ENCODE measurements at regions not wholly inside any gene's neighbourhood (a gene's known extent, or its start where the extent isn't known, plus 50 kb on each side); places are given as distances from the start of the nearest gene placed in this dataset.

GRCh38 chr12:67910360-67911274 lies 78.6 kb upstream of the IFNG-AS1 start:
- DNase-seq (ENCODE audit: low spot score): peak; percentile 46

GRCh38 chr12:67911275-67911600 lies 78.0 kb upstream of the IFNG-AS1 start:
- DNase-seq (ENCODE audit: low spot score): no peak

GRCh38 chr12:67911789-67912188 lies 77.5 kb upstream of the IFNG-AS1 start:
- no peak for DNase-seq (ENCODE audit: low spot score)

- DNase-seq (ENCODE audit: low spot score): no peak
Observed at GRCh38 chr12:67915335-67915851, 73.9 kb upstream of the IFNG-AS1 start.

- no peak for DNase-seq (ENCODE audit: low spot score)
Observed at GRCh38 chr12:67916266-67916970, 72.8 kb upstream of the IFNG-AS1 start.

GRCh38 chr12:67917811-67918210 lies 71.4 kb upstream of the IFNG-AS1 start:
- DNase-seq (ENCODE audit: low spot score): no peak

GRCh38 chr12:67918441-67918840 lies 70.8 kb upstream of the IFNG-AS1 start:
- DNase-seq (ENCODE audit: low spot score): no peak

GRCh38 chr12:67919406-67919805 lies 69.8 kb upstream of the IFNG-AS1 start:
- DNase-seq (ENCODE audit: low spot score): peak; percentile 57

- no peak for DNase-seq (ENCODE audit: low spot score)
Observed at GRCh38 chr12:67920413-67920812, 68.8 kb upstream of the IFNG-AS1 start.

GRCh38 chr12:67921286-67921685 lies 68.0 kb upstream of the IFNG-AS1 start:
- DNase-seq (ENCODE audit: low spot score): no peak

GRCh38 chr12:67922245-67922644 lies 67.0 kb upstream of the IFNG-AS1 start:
- no peak for DNase-seq (ENCODE audit: low spot score)

- DNase-seq (ENCODE audit: low spot score): no peak
Observed at GRCh38 chr12:67925077-67925476, 64.2 kb upstream of the IFNG-AS1 start.

- DNase-seq (ENCODE audit: low spot score): no peak
Observed at GRCh38 chr12:67925552-67925951, 63.7 kb upstream of the IFNG-AS1 start.

GRCh38 chr12:67926063-67926462 lies 63.2 kb upstream of the IFNG-AS1 start:
- DNase-seq (ENCODE audit: low spot score): no peak

GRCh38 chr12:67927324-67927723 lies 61.9 kb upstream of the IFNG-AS1 start:
- DNase-seq (ENCODE audit: low spot score): no peak

- DNase-seq (ENCODE audit: low spot score): no peak
Observed at GRCh38 chr12:67927815-67928214, 61.4 kb upstream of the IFNG-AS1 start.

GRCh38 chr12:67928621-67929383 lies 60.4 kb upstream of the IFNG-AS1 start:
- DNase-seq (ENCODE audit: low spot score): no peak

- no peak for DNase-seq (ENCODE audit: low spot score)
Observed at GRCh38 chr12:67929384-67929772, 59.9 kb upstream of the IFNG-AS1 start.

- no peak for DNase-seq (ENCODE audit: low spot score)
Observed at GRCh38 chr12:67937822-67938221, 51.4 kb upstream of the IFNG-AS1 start.

Data from kidney capillary endothelial cell (primary cell).